PC-3 (cell line): ENCODE measurements at regions not wholly inside any gene's neighbourhood (a gene's known extent, or its start where the extent isn't known, plus 50 kb on each side); places are given as distances from the start of the nearest gene placed in this dataset.

ENCODE experiments used
- EZH2 ChIP-seq: fragments of 300-600 bp; sonication (generic); IDR thresholded peaks from one replicate; pipeline ENCODE4 v1.6.1; 2017; ENCODE audit warnings: antibody characterized with exemption, mild to moderate bottlenecking, low read length; ENCODE audit not compliant: unreplicated experiment
- TF ChIP-seq, protein P1 (sequence below): fragments of 300-600 bp; sonication (generic); conservative IDR thresholded peaks from 2 replicates; pipeline ENCODE4 v1.5.1; 2017; ENCODE audit warnings: antibody characterized with exemption, low read depth, mild to moderate bottlenecking, low read length

DNA sequence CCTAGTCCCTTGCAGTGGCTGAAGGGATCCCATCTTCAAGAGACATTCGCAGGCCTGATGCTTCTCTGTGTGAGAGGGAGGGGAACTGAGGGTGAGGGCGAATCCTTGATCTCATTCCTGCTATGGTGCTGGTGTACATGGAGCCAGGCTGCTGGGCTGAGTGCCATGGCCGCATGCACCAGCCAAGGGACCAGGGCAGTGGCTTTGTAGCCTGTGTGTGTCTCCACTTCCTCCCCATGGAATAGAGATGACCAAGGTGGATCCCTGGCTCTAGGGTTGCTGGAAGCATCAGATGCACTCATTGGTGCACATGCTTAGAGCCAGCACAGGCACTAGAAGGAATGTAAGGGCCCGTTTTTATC is 195.0 kb downstream of the FOXL1 start:
- TF ChIP-seq, protein P1, sequence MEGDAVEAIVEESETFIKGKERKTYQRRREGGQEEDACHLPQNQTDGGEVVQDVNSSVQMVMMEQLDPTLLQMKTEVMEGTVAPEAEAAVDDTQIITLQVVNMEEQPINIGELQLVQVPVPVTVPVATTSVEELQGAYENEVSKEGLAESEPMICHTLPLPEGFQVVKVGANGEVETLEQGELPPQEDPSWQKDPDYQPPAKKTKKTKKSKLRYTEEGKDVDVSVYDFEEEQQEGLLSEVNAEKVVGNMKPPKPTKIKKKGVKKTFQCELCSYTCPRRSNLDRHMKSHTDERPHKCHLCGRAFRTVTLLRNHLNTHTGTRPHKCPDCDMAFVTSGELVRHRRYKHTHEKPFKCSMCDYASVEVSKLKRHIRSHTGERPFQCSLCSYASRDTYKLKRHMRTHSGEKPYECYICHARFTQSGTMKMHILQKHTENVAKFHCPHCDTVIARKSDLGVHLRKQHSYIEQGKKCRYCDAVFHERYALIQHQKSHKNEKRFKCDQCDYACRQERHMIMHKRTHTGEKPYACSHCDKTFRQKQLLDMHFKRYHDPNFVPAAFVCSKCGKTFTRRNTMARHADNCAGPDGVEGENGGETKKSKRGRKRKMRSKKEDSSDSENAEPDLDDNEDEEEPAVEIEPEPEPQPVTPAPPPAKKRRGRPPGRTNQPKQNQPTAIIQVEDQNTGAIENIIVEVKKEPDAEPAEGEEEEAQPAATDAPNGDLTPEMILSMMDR = no peak
- TF ChIP-seq EZH2 = no peak
